Osteocyte (in vitro differentiated cells): ENCODE measurements at regions not wholly inside any gene's neighbourhood (a gene's known extent, or its start where the extent isn't known, plus 50 kb on each side); places are given as distances from the start of the nearest gene placed in this dataset.

Source experiments
- DNase-seq: peaks from one replicate; pipeline ENCODE4 v3.0.0; 2021; ENCODE audit warnings: mixed read lengths; ENCODE audit not compliant: unreplicated experiment; ENCODE audit errors: extremely low spot score
- H3K27ac Mint-ChIP-seq: one replicate; pipeline ENCODE4 v1.8.0; 2021; ENCODE audit warnings: mild to moderate bottlenecking, mixed read lengths; ENCODE audit not compliant: unreplicated experiment
- H3K27me3 Mint-ChIP-seq: one replicate; pipeline ENCODE4 v1.8.0; 2021; ENCODE audit warnings: mixed read lengths; ENCODE audit not compliant: unreplicated experiment
- H3K36me3 Mint-ChIP-seq: one replicate; pipeline ENCODE4 v1.8.0; 2021; ENCODE audit warnings: mixed read lengths; ENCODE audit not compliant: unreplicated experiment
- H3K4me1 Mint-ChIP-seq: one replicate; pipeline ENCODE4 v1.8.0; 2021; ENCODE audit warnings: mixed read lengths; ENCODE audit not compliant: unreplicated experiment
- H3K4me3 Mint-ChIP-seq: one replicate; pipeline ENCODE4 v1.8.0; 2021; ENCODE audit warnings: mild to moderate bottlenecking, moderate library complexity, mixed read lengths; ENCODE audit not compliant: unreplicated experiment
- H3K9me3 Mint-ChIP-seq: one replicate; pipeline ENCODE4 v1.8.0; 2021; ENCODE audit warnings: mixed read lengths; ENCODE audit not compliant: unreplicated experiment
- CTCF ChIP-seq: fragments of 200-600 bp; sonication (generic); IDR thresholded peaks from 2 replicates; pipeline ENCODE4 v1.5.0; 2021; ENCODE audit warnings: antibody characterized with exemption, mild to moderate bottlenecking, moderate library complexity

GRCh38 chr6:10128721-10129120, 286.2 kb downstream of the TFAP2A start:
- H3K36me3 Mint-ChIP-seq, result peaks cover 2% of the 10 kb centered on the region
- no peaks in the 10 kb centered on the region for H3K4me1 Mint-ChIP-seq
- peaks cover 16% of the 10 kb centered on the region for H3K9me3 Mint-ChIP-seq
- H3K4me3 Mint-ChIP-seq, result no peak overlapping the region
- no peaks in the 10 kb centered on the region for H3K27me3 Mint-ChIP-seq
- TF ChIP-seq CTCF, result no peak
- DNase-seq, result no peak
- H3K27ac Mint-ChIP-seq, result no peak overlapping the region

GRCh38 chr6:10122164-10122563, 292.7 kb downstream of the TFAP2A start:
- TF ChIP-seq CTCF, result no peak
- Mint-ChIP-seq H3K27me3 (no peaks in the 10 kb centered on the region), H3K9me3 (no peaks in the 10 kb centered on the region), H3K4me3 (no peak overlapping the region), H3K36me3 (no peaks in the 10 kb centered on the region), H3K27ac (no peak overlapping the region), H3K4me1 (no peaks in the 10 kb centered on the region)
- no peak for DNase-seq

DNA sequence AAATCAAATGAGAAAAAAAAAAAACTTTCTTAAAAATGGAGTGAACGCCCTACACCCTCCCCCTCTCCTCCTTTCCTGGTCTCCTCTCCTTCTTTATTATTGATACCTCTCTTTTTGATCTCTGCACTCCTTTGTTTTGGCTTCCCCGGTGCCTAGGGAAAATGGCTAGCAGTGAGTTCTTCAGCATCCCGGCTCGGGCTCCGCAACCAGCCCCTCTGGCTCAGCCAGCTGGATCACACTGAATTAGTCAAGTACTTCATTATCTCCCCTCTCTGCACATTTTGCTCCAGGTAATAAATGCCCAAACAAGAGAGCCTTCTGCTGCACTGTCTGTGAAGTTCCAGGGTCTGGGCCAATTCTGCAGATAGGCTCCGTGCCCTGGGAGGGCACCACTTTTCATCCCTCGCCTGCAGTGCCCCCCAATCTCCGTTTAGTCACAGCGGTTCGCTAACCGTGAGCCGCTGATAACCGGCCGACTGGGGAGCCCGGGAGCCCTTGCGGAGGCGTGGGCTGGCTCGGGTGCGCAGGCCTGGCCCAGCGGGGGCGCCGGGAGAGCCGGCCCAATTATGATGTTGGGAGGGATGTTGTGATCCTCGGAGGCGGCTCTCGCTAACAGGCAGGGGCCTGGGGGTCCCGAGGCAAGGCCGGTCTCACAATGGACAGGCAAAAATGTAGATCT, 301.9 kb downstream of the TFAP2A start:
- Mint-ChIP-seq H3K4me3 (no peak overlapping the region), H3K36me3 (no peaks in the 10 kb centered on the region), H3K4me1 (no peaks in the 10 kb centered on the region), H3K27me3 (peaks cover 4% of the 10 kb centered on the region), H3K9me3 (peaks cover 3% of the 10 kb centered on the region), H3K27ac (no peak overlapping the region)
- no peak for DNase-seq
- TF ChIP-seq CTCF, result no peak

- Mint-ChIP-seq H3K4me3 (no peak overlapping the region), H3K4me1 (no peaks in the 10 kb centered on the region), H3K9me3 (peaks cover 3% of the 10 kb centered on the region), H3K27me3 (peaks cover 4% of the 10 kb centered on the region), H3K36me3 (no peaks in the 10 kb centered on the region), H3K27ac (no peak overlapping the region)
- no peak for DNase-seq
- no peak for TF ChIP-seq CTCF
Observed at GRCh38 chr6:10111975-10112374, 302.9 kb downstream of the TFAP2A start.

- H3K27ac Mint-ChIP-seq, result no peak overlapping the region
- no peaks in the 10 kb centered on the region for H3K27me3 Mint-ChIP-seq
- no peak overlapping the region for H3K4me3 Mint-ChIP-seq
- H3K36me3 Mint-ChIP-seq, result no peaks in the 10 kb centered on the region
- peaks cover 10% of the 10 kb centered on the region for H3K4me1 Mint-ChIP-seq
- TF ChIP-seq CTCF, result no peak
- DNase-seq, result no peak
- H3K9me3 Mint-ChIP-seq, result no peaks in the 10 kb centered on the region
Observed at GRCh38 chr6:10101551-10102252, 313.2 kb downstream of the TFAP2A start.
